SU-DHL-6 (cell line): ENCODE measurements at regions not wholly inside any gene's neighbourhood (a gene's known extent, or its start where the extent isn't known, plus 50 kb on each side); places are given as distances from the start of the nearest gene placed in this dataset.

Experiments used
- H2AFZ ChIP-seq: fragments of 200-600 bp; sonication (generic); 2 replicates; pipeline ENCODE4 v1.6.1; 2014; ENCODE audit warnings: low read depth, mild to moderate bottlenecking, moderate library complexity, mixed read lengths, antibody characterized with exemption, low read length; ENCODE audit not compliant: severe bottlenecking
- H3F3A ChIP-seq: fragments of 200-600 bp; shearing (Covaris generic); 2 replicates; pipeline ENCODE4 v1.6.0; 2016; ENCODE audit warnings: antibody characterized with exemption, mild to moderate bottlenecking; ENCODE audit not compliant: insufficient read depth
- H3K27ac ChIP-seq: fragments of 200-600 bp; sonication (generic); 2 replicates; pipeline ENCODE4 v1.5.1; 2016; ENCODE audit warnings: low read depth, mild to moderate bottlenecking, low read length, moderate library complexity, mixed read lengths
- H3K27me3 ChIP-seq: fragments of 200-600 bp; sonication (generic), shearing (Covaris generic); 2 replicates; pipeline ENCODE4 v1.6.0; 2014; ENCODE audit warnings: mild to moderate bottlenecking, low read length
- H3K36me3 ChIP-seq: fragments of 200-600 bp; sonication (generic); 2 replicates; pipeline ENCODE4 v1.6.1; 2014; ENCODE audit warnings: mild to moderate bottlenecking, low read length, mixed read lengths
- H3K4me2 ChIP-seq: fragments of 300-600, 200-600 bp; shearing (Covaris generic), sonication (generic); 2 replicates; pipeline ENCODE4 v1.6.0; 2014; ENCODE audit warnings: low read length, low read depth, mild to moderate bottlenecking; ENCODE audit not compliant: poor library complexity, severe bottlenecking
- H3K4me3 ChIP-seq: fragments of 200-600 bp; sonication (generic); 2 replicates; pipeline ENCODE4 v1.5.1; 2014; ENCODE audit warnings: antibody characterized with exemption, low read length, mild to moderate bottlenecking, mixed read lengths; ENCODE audit not compliant: insufficient read depth, poor library complexity, severe bottlenecking
- H3K79me2 ChIP-seq: fragments of 200-600 bp; sonication (generic); 2 replicates; pipeline ENCODE4 v1.6.1; 2014; ENCODE audit warnings: mild to moderate bottlenecking, low read length, moderate library complexity; ENCODE audit not compliant: insufficient read depth
- H3K9ac ChIP-seq: fragments of 200-600 bp; sonication (generic); 2 replicates; pipeline ENCODE4 v1.7.0; 2014; ENCODE audit warnings: mild to moderate bottlenecking, low read length
- H3K9me2 ChIP-seq: fragments of 200-600 bp; sonication (generic); replicated peaks from 2 replicates; pipeline ENCODE4 v1.6.1; 2014; ENCODE audit warnings: low read length; ENCODE audit not compliant: insufficient read depth
- H3K9me3 ChIP-seq: fragments of 200-600 bp; sonication (generic); 2 replicates; pipeline ENCODE4 v1.6.1; 2014; ENCODE audit warnings: low read length, mixed read lengths; ENCODE audit not compliant: insufficient read depth
- H4K20me1 ChIP-seq: fragments of 200-600 bp; sonication (generic); 2 replicates; pipeline ENCODE4 v1.6.1; 2014; ENCODE audit warnings: low read depth, mild to moderate bottlenecking, antibody characterized with exemption, low read length, moderate library complexity, mixed read lengths
- CTCF ChIP-seq: fragments of 200-600 bp; sonication (generic); IDR thresholded peaks from one replicate; pipeline ENCODE4 v1.5.1; 2017; ENCODE audit warnings: antibody characterized with exemption, mild to moderate bottlenecking, low read length, moderate library complexity; ENCODE audit not compliant: insufficient read depth, poor library complexity, severe bottlenecking
- EZH2phosphoT487 ChIP-seq: fragments of 200-600 bp; sonication (generic), shearing (Covaris generic); conservative IDR thresholded peaks from 2 replicates; pipeline ENCODE4 v1.6.1; 2018; ENCODE audit warnings: mild to moderate bottlenecking, antibody characterized with exemption, low read length, moderate library complexity, mixed read lengths

DNA sequence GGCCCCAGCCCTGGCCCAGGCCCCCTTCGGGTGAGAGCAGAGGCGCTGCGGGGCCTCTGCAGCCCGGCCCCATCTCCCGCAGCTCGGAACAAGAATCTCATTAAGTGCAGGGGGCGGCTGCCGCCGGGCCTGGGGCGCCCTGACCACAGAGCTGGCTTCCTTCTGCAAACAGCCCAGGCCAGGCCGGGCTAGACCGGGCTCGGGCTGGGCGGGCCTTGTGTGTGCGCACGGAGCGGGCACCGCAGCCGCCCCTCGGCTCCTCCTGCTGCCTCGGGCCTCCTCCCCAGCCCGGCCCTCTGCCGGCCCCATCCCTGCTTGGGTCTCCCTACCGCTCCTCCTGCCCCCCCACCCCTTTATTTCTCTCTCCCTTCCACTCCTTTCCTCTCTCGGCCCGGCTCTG, 83.3 kb downstream of the EFNB1 start:
- Histone ChIP-seq H4K20me1 (no peaks in the 10 kb centered on the region), H3K9ac (no peak overlapping the region), H3K27me3 (no peaks in the 10 kb centered on the region), H2AFZ (no peak overlapping the region), H3F3A (no peaks in the 10 kb centered on the region), H3K4me2 (no peak overlapping the region), H3K36me3 (no peaks in the 10 kb centered on the region), H3K79me2 (no peaks in the 10 kb centered on the region), H3K9me2 (no peaks in the 10 kb centered on the region), H3K27ac (no peak overlapping the region), H3K9me3 (no peaks in the 10 kb centered on the region), H3K4me3 (no peak overlapping the region)
- TF ChIP-seq CTCF (no peak), EZH2phosphoT487 (no peak)

- no peak overlapping the region for H3K4me2 ChIP-seq
- no peaks in the 10 kb centered on the region for H4K20me1 ChIP-seq
- no peak overlapping the region for H3K4me3 ChIP-seq
- no peaks in the 10 kb centered on the region for H3K9me3 ChIP-seq
- no peaks in the 10 kb centered on the region for H3F3A ChIP-seq
- H3K9ac ChIP-seq: no peak overlapping the region
- H2AFZ ChIP-seq: no peak overlapping the region
- H3K27me3 ChIP-seq: no peaks in the 10 kb centered on the region
- no peaks in the 10 kb centered on the region for H3K79me2 ChIP-seq
- H3K9me2 ChIP-seq: no peaks in the 10 kb centered on the region
- no peak for TF ChIP-seq EZH2phosphoT487
- no peak for TF ChIP-seq CTCF
- no peak overlapping the region for H3K27ac ChIP-seq
- H3K36me3 ChIP-seq: no peaks in the 10 kb centered on the region
These were observed 82.1 kb downstream of the EFNB1 start for GRCh38 chrX:68910731-68911428.

- H3K36me3 ChIP-seq: no peaks in the 10 kb centered on the region
- no peak overlapping the region for H3K4me2 ChIP-seq
- H3K27me3 ChIP-seq: no peaks in the 10 kb centered on the region
- H3K9ac ChIP-seq: no peak overlapping the region
- H3K27ac ChIP-seq: no peak overlapping the region
- H3K9me3 ChIP-seq: no peaks in the 10 kb centered on the region
- no peak overlapping the region for H2AFZ ChIP-seq
- no peaks in the 10 kb centered on the region for H4K20me1 ChIP-seq
- no peak overlapping the region for H3K4me3 ChIP-seq
- TF ChIP-seq EZH2phosphoT487: no peak
- TF ChIP-seq CTCF: no peak
- no peaks in the 10 kb centered on the region for H3F3A ChIP-seq
- no peaks in the 10 kb centered on the region for H3K79me2 ChIP-seq
- H3K9me2 ChIP-seq: no peaks in the 10 kb centered on the region
These were observed 81.1 kb downstream of the EFNB1 start for GRCh38 chrX:68909945-68910344.
